ENCODE measurements at regions not wholly inside any gene's neighbourhood (a gene's known extent, or its start where the extent isn't known, plus 50 kb on each side); places are given as distances from the start of the nearest gene placed in this dataset.

DNA sequence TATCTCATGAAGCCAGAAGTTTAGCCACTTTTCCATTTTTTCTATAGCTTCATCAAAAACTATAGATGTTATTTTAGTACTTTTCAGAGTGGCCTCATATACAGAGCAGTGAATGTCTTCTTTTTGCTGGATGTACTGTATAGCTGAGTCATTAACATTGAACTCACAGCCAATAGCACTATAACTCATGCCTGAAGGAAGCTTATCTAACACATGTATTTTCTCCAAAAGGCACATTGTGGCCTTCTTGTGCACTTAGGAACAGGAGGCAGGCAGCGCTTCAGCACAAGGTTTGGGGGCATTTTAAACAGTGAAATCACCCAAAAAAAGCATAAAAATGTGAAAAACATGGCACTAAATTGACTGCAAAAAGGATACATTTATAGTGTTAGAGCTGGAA lies 336.8 kb upstream of the TMTC1 start:
- Histone ChIP-seq H3K4me1 (ENCODE audit: insufficient read depth, low read length, poor library complexity, severe bottlenecking) (no peaks in the 10 kb centered on the region), H3K9ac (ENCODE audit: low read depth, low read length, poor library complexity, severe bottlenecking) (no peak overlapping the region), H3K4me3 (ENCODE audit: low read length, poor library complexity, severe bottlenecking) (no peak overlapping the region), H3K9me3 (ENCODE audit: insufficient read depth, low read depth, low read length) (peaks cover 4% of the 10 kb centered on the region; the same call in 1 of the 2 replicates), H2AFZ (ENCODE audit: low read length) (no peak overlapping the region), H4K20me1 (ENCODE audit: insufficient read depth, low read length, poor library complexity, severe bottlenecking) (no peaks in the 10 kb centered on the region), H3K79me2 (ENCODE audit: insufficient read depth, low read length) (no peaks in the 10 kb centered on the region), H3F3A (ENCODE audit: low read depth) (no peaks in the 10 kb centered on the region), H3K36me3 (ENCODE audit: insufficient read depth, low read length) (no peaks in the 10 kb centered on the region), H3K9me2 (replicated peaks; ENCODE audit: low read depth, low read length) (no peaks in the 10 kb centered on the region), H3K27me3 (ENCODE audit: insufficient read depth, low read length, poor library complexity, severe bottlenecking) (no peaks in the 10 kb centered on the region), H3K4me2 (ENCODE audit: low read depth, low read length, poor library complexity, severe bottlenecking) (no peak overlapping the region)
- TF ChIP-seq EZH2phosphoT487 (IDR thresholded peaks at IDR 0.05; ENCODE audit: borderline replicate concordance) (no peak), CTCF (conservative IDR thresholded peaks at IDR 0.05; ENCODE audit: low read length) (no peak)

DNA sequence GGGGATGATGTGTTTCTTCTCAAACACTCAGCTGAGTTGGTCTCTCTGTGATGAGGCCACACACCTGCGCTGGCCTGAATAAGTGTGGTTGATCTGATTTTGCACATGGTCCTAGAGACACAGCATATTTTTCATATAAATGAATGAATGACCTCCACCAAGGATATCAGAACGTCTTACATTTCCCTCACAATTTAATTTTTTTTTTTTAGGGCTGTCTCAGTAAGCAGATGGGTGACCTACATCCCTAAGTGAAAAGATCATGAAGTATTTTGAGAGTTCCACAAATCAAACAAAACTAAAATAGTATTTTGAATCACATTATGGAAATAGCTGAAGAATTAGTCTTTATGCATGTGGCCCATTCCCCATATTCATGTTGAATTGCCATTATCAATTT lies 333.7 kb upstream of the TMTC1 start:
- H3K9ac ChIP-seq (ENCODE audit: low read depth, low read length, poor library complexity, severe bottlenecking), result no peak overlapping the region
- no peaks in the 10 kb centered on the region for H3F3A ChIP-seq (ENCODE audit: low read depth)
- no peak overlapping the region for H3K4me2 ChIP-seq (ENCODE audit: low read depth, low read length, poor library complexity, severe bottlenecking)
- no peak overlapping the region for H2AFZ ChIP-seq (ENCODE audit: low read length)
- H3K9me2 ChIP-seq (replicated peaks; ENCODE audit: low read depth, low read length), result no peaks in the 10 kb centered on the region
- no peaks in the 10 kb centered on the region for H3K27me3 ChIP-seq (ENCODE audit: insufficient read depth, low read length, poor library complexity, severe bottlenecking)
- H3K36me3 ChIP-seq (ENCODE audit: insufficient read depth, low read length), result no peaks in the 10 kb centered on the region
- no peak for TF ChIP-seq EZH2phosphoT487 (IDR thresholded peaks at IDR 0.05; ENCODE audit: borderline replicate concordance)
- TF ChIP-seq CTCF (conservative IDR thresholded peaks at IDR 0.05; ENCODE audit: low read length), result no peak
- peaks cover 4% of the 10 kb centered on the region; the same call in 1 of the 2 replicates for H3K9me3 ChIP-seq (ENCODE audit: insufficient read depth, low read depth, low read length)
- no peak overlapping the region for H3K4me3 ChIP-seq (ENCODE audit: low read length, poor library complexity, severe bottlenecking)
- no peaks in the 10 kb centered on the region for H4K20me1 ChIP-seq (ENCODE audit: insufficient read depth, low read length, poor library complexity, severe bottlenecking)
- H3K79me2 ChIP-seq (ENCODE audit: insufficient read depth, low read length), result no peaks in the 10 kb centered on the region
- H3K4me1 ChIP-seq (ENCODE audit: insufficient read depth, low read length, poor library complexity, severe bottlenecking), result no peaks in the 10 kb centered on the region

- no peak for TF ChIP-seq CTCF (conservative IDR thresholded peaks at IDR 0.05; ENCODE audit: low read length)
- no peak for TF ChIP-seq EZH2phosphoT487 (IDR thresholded peaks at IDR 0.05; ENCODE audit: borderline replicate concordance)
- Histone ChIP-seq H3K9me2 (replicated peaks; ENCODE audit: low read depth, low read length) (no peaks in the 10 kb centered on the region), H3F3A (ENCODE audit: low read depth) (no peaks in the 10 kb centered on the region), H3K9me3 (ENCODE audit: insufficient read depth, low read depth, low read length) (no peaks in the 10 kb centered on the region), H3K27me3 (ENCODE audit: insufficient read depth, low read length, poor library complexity, severe bottlenecking) (no peaks in the 10 kb centered on the region), H3K79me2 (ENCODE audit: insufficient read depth, low read length) (no peaks in the 10 kb centered on the region), H3K4me2 (ENCODE audit: low read depth, low read length, poor library complexity, severe bottlenecking) (no peak overlapping the region), H3K36me3 (ENCODE audit: insufficient read depth, low read length) (no peaks in the 10 kb centered on the region), H2AFZ (ENCODE audit: low read length) (no peak overlapping the region), H3K4me3 (ENCODE audit: low read length, poor library complexity, severe bottlenecking) (no peak overlapping the region), H3K9ac (ENCODE audit: low read depth, low read length, poor library complexity, severe bottlenecking) (no peak overlapping the region), H4K20me1 (ENCODE audit: insufficient read depth, low read length, poor library complexity, severe bottlenecking) (no peaks in the 10 kb centered on the region), H3K4me1 (ENCODE audit: insufficient read depth, low read length, poor library complexity, severe bottlenecking) (no peaks in the 10 kb centered on the region)
These were observed 328.0 kb upstream of the TMTC1 start for GRCh38 chr12:30111719-30112118.

Measured in Loucy (cell line).